Activated naive CD4-positive, alpha-beta T cell treated with anti-CD3 and anti-CD28 coated beads for 36 hours (primary cell): ENCODE measurements at regions not wholly inside any gene's neighbourhood (a gene's known extent, or its start where the extent isn't known, plus 50 kb on each side); places are given as distances from the start of the nearest gene placed in this dataset.

ENCODE experiments used
- CTCF ChIA-PET: fragments of 350-600 bp; sonication (Branson Sonifier 250); formaldehyde crosslinking; loops from one replicate; lab custom pipeline; 2021; ENCODE audit warnings: antibody characterized with exemption; lab: Charles Lee
- DNase-seq: peaks from one replicate; pipeline ENCODE4 v3.0.0-alpha.2; 2020
- H3K27ac Mint-ChIP-seq: one replicate; pipeline ENCODE4 v1.8.0; 2021; ENCODE audit warnings: mild to moderate bottlenecking, mixed read lengths
- H3K27me3 Mint-ChIP-seq: one replicate; pipeline ENCODE4 v1.8.0; 2021; ENCODE audit warnings: low read depth, mixed read lengths
- H3K36me3 Mint-ChIP-seq: one replicate; pipeline ENCODE4 v1.8.0; 2021; ENCODE audit warnings: low read depth, mixed read lengths
- H3K4me1 Mint-ChIP-seq: one replicate; pipeline ENCODE4 v1.8.0; 2021; ENCODE audit warnings: low read depth, mixed read lengths
- H3K4me3 Mint-ChIP-seq: one replicate; pipeline ENCODE4 v1.8.0; 2021; ENCODE audit warnings: mild to moderate bottlenecking, moderate library complexity, mixed read lengths
- H3K9me3 Mint-ChIP-seq: one replicate; pipeline ENCODE4 v1.8.0; 2021; ENCODE audit warnings: mixed read lengths
- intact Hi-C: fragments of 100-400 bp; cut with micrococcal nuclease; formaldehyde crosslinking; loops from one replicate; pipeline ENCODE4 v1.15.1; 2023

DNA sequence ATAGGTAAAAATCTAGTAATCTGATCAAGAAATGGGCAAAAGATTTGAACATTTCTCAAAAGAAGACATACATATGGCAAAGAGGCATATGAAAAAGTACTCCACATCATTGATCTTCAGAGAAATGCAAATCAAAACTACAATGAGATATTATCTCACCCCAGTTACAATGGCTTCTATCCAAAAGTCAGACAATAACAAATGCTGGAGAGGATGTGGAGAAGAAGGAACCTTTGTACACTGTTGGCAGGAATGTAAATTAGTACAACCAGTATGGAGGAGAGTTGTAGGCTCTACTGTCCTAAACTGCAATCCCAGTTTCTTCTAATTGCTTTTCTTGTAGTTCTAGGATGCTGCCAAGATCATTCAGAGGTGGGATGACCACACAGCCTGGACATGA lies 193.5 kb upstream of the RFX3 start:
- Mint-ChIP-seq H3K9me3 (no peaks in the 10 kb centered on the region), H3K27me3 (peaks cover 3% of the 10 kb centered on the region), H3K36me3 (no peaks in the 10 kb centered on the region), H3K27ac (no peak overlapping the region), H3K4me1 (no peaks in the 10 kb centered on the region), H3K4me3 (no peak overlapping the region)
- CTCF ChIA-PET = no interaction called here
- no peak for DNase-seq
- intact Hi-C loops = no loop called here

DNA sequence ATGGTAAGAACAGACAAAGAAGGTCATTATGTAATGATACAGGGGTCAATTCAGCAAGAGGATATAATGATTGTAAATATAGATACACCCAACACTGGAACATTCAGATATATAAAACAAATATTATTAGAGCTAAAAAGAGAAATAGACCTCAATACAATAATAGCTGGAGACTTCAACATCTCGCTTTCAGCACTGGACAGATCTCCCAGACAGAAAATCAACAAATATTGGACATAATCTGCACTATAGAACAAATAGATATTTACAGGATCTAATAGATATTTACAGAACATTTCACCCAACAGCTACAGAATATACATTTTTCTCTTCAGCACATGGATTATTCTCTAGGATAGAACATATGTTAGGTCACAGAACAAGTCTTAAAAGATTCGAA lies 190.6 kb upstream of the RFX3 start:
- Mint-ChIP-seq H3K4me1 (no peaks in the 10 kb centered on the region), H3K9me3 (no peaks in the 10 kb centered on the region), H3K36me3 (no peaks in the 10 kb centered on the region), H3K4me3 (no peak overlapping the region), H3K27me3 (peaks cover 3% of the 10 kb centered on the region), H3K27ac (no peak overlapping the region)
- intact Hi-C loops = no loop called here
- CTCF ChIA-PET = interaction anchor here (0.6 to 1.2 kb wide), 2 partner anchors 10 to 599 kb away, joined by 3 to 4 read pairs; no protein-coding TSS in a partner anchor
- no peak for DNase-seq

DNA sequence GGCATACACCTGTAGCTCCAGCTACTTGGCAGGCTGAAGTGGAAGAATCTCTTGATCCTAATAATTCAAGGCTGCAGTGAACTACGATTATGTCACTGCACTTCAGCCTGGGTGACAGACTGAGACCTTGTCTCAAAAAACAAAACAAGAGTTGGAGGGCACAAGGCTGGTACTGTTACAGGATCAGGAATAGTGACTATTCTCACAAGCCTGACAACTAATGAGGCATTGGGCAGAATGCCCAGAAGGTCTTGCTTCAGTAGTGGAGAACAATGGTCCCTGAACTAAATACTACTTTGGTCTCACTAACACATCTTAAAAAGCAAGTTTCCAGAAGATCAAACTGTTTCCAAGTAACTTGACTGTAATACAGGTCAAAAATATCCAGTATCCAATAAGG lies 182.9 kb upstream of the RFX3 start:
- H3K4me1 Mint-ChIP-seq = no peaks in the 10 kb centered on the region
- CTCF ChIA-PET = no interaction called here
- H3K27me3 Mint-ChIP-seq = no peaks in the 10 kb centered on the region
- intact Hi-C loops = no loop called here
- H3K27ac Mint-ChIP-seq = no peak overlapping the region
- H3K4me3 Mint-ChIP-seq = no peak overlapping the region
- H3K9me3 Mint-ChIP-seq = no peaks in the 10 kb centered on the region
- DNase-seq = no peak
- peaks cover 1% of the 10 kb centered on the region for H3K36me3 Mint-ChIP-seq

DNA sequence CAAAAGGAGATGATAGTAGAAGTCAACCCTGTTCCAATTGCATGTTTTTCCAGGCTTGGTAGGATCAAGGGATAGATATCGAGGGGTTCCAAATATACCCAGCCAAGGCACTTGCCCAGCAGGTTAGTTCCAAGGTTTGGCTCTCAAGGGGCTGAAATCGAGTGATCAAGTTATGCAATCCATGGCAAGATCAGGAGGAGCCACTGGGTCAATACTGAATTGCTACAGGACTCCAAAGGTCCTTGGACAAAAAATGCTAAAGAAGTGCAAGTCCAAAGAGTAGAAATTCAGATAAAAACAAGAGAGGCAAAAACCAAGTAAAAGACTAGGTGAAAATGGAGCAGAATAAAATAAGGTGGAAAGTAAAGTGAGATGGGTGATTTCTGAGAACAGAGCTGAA lies 179.1 kb upstream of the RFX3 start:
- H3K9me3 Mint-ChIP-seq = no peaks in the 10 kb centered on the region
- peaks cover 1% of the 10 kb centered on the region for H3K36me3 Mint-ChIP-seq
- H3K4me3 Mint-ChIP-seq = no peak overlapping the region
- peaks cover 16% of the 10 kb centered on the region for H3K27me3 Mint-ChIP-seq
- intact Hi-C loops = no loop called here
- no peak for DNase-seq
- H3K4me1 Mint-ChIP-seq = no peaks in the 10 kb centered on the region
- CTCF ChIA-PET = no interaction called here
- H3K27ac Mint-ChIP-seq = no peak overlapping the region

DNA sequence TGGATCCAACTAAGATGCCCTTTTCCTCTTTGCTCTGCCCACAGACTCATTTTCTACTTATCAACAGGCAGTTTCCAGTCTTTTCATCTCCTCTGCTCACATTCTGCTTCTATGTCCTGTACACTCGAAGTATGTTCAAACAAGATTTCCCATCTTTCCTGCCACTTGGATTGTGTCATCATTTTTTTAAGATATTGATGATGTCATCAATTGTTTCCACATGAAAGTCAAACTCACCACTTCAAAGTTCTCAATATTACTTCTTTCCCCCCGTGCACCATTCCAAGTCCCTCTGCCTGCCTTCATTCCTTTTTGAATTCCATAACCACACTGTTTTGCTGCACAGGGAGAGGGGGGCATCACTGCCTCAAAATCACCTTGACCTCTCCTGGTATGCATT lies 175.0 kb upstream of the RFX3 start:
- no peak overlapping the region for H3K27ac Mint-ChIP-seq
- DNase-seq = no peak
- CTCF ChIA-PET = no interaction called here
- peaks cover 1% of the 10 kb centered on the region for H3K36me3 Mint-ChIP-seq
- intact Hi-C loops = no loop called here
- peaks cover 26% of the 10 kb centered on the region for H3K27me3 Mint-ChIP-seq
- H3K9me3 Mint-ChIP-seq = no peaks in the 10 kb centered on the region
- H3K4me1 Mint-ChIP-seq = no peaks in the 10 kb centered on the region
- no peak overlapping the region for H3K4me3 Mint-ChIP-seq

DNA sequence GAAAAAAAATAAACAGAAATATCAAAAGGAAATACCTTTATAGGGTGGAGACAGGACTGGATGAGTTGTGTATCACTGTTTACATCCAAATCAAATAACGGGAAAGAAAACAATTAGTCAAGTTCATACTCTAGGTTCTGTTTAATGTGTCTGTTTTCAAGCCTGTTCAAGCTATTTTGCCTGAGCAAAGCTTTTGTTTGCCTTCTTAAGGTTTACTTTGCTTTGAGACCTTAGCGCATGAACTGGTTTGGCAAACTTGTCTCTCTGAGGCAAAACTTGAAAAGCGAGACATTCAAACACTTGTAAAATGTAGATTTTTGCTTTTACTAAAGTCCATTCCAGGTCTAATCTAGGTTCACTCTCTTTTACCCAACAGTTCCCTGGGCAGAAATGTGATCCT lies 174.1 kb upstream of the RFX3 start:
- H3K9me3 Mint-ChIP-seq = no peaks in the 10 kb centered on the region
- intact Hi-C loops = no loop called here
- peaks cover 1% of the 10 kb centered on the region for H3K36me3 Mint-ChIP-seq
- no peak overlapping the region for H3K4me3 Mint-ChIP-seq
- CTCF ChIA-PET = no interaction called here
- DNase-seq = no peak
- peaks cover 26% of the 10 kb centered on the region for H3K27me3 Mint-ChIP-seq
- H3K27ac Mint-ChIP-seq = no peak overlapping the region
- no peaks in the 10 kb centered on the region for H3K4me1 Mint-ChIP-seq

DNA sequence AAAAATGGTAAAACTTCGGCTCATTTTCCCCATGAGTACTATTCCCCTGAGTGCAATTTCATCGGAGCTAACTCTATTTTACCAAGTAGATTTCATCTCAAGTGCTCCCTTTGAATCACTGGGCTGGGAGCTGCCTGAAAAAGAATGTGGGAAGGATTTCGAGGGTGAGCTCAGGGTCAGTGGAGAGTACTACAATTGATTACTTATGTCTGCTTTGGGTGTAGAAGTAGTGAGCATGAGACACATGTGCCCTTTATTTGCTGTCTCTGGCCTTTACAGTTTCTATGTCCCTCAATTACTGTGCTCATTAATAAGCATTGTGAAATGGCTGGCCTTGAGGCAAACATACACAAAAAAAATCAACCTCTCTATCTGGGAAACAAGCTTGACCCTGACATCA lies 172.7 kb upstream of the RFX3 start:
- CTCF ChIA-PET = interaction anchor here (1.0 kb wide), 1 partner anchor 231 kb away, joined by 3 read pairs; no protein-coding TSS in a partner anchor
- Mint-ChIP-seq H3K9me3 (no peaks in the 10 kb centered on the region), H3K4me1 (no peaks in the 10 kb centered on the region), H3K36me3 (no peaks in the 10 kb centered on the region), H3K4me3 (no peak overlapping the region), H3K27me3 (peaks cover 26% of the 10 kb centered on the region), H3K27ac (no peak overlapping the region)
- intact Hi-C loops = no loop called here
- no peak for DNase-seq

DNA sequence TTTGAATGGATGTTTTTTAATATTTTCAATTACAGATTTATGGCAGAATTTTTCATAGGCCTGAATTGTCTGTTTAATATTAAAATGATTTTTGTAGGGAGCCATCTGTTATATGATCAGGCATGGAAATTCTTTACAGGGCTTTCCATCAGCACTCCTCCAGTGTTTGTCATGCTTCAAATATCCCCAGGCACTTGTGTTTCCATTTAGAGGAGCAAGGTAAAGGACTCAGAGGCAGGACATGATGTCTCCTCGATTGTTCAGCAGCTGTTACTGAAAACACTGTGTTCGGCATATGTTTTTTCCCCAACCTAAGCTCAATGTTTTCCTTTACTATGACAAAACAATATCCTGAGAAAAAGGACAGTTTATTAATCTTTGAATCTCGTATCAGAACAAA lies 172.3 kb upstream of the RFX3 start:
- peaks cover 26% of the 10 kb centered on the region for H3K27me3 Mint-ChIP-seq
- no peak for DNase-seq
- no peaks in the 10 kb centered on the region for H3K9me3 Mint-ChIP-seq
- H3K4me3 Mint-ChIP-seq = no peak overlapping the region
- no peaks in the 10 kb centered on the region for H3K36me3 Mint-ChIP-seq
- CTCF ChIA-PET = interaction anchor here (1.0 kb wide), 1 partner anchor 230 kb away, joined by 3 read pairs; no protein-coding TSS in a partner anchor
- intact Hi-C loops = no loop called here
- H3K27ac Mint-ChIP-seq = no peak overlapping the region
- no peaks in the 10 kb centered on the region for H3K4me1 Mint-ChIP-seq

DNA sequence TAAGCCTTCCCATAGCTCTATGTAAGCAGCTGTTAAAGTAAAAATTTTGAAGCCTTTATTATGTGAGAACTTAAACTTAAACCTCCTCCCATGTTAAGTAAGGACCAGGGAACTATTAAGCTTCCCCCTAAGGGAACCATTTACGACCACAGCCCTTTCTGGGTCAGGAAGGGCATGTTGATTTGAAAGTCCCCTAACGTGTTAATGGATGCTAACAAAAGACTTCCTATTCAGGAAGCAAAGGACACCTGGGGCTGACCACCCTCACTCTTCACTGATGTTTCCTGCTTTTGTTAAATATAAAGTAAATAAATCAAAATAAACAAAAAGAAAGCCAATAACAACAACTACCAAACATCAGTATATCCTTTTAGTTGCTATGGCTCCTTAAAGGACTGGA lies 170.6 kb upstream of the RFX3 start:
- intact Hi-C loops = no loop called here
- Mint-ChIP-seq H3K27me3 (peaks cover 21% of the 10 kb centered on the region), H3K4me1 (no peaks in the 10 kb centered on the region), H3K9me3 (no peaks in the 10 kb centered on the region), H3K36me3 (no peaks in the 10 kb centered on the region), H3K4me3 (no peak overlapping the region), H3K27ac (no peak overlapping the region)
- CTCF ChIA-PET = interaction anchor here (1.1 kb wide), 1 partner anchor 11 kb away, joined by 3 read pairs; no protein-coding TSS in a partner anchor
- DNase-seq = no peak

DNA sequence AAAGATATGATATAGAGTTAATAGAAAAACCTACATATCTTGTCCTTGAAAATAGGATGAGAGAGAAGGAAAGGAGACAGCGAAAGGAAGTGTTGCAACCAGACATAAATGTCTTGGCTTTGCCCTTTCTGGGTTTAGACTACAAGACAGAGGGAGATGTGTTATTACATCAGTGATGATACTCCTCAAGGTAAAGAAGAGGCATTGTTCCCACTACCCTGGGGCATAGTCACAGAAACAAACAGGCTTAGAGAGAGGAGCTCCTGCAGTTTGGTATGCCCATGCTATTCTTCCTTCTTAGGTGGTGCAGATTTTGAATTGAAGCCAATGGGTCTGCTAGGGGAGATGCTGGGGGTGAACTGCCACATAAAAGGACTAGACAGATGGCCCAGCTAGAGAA lies 166.8 kb upstream of the RFX3 start:
- peaks cover 7% of the 10 kb centered on the region for H3K27me3 Mint-ChIP-seq
- no peaks in the 10 kb centered on the region for H3K36me3 Mint-ChIP-seq
- H3K4me3 Mint-ChIP-seq = no peak overlapping the region
- H3K27ac Mint-ChIP-seq = no peak overlapping the region
- no peaks in the 10 kb centered on the region for H3K4me1 Mint-ChIP-seq
- DNase-seq = no peak
- intact Hi-C loops = no loop called here
- CTCF ChIA-PET = no interaction called here
- H3K9me3 Mint-ChIP-seq = no peaks in the 10 kb centered on the region

DNA sequence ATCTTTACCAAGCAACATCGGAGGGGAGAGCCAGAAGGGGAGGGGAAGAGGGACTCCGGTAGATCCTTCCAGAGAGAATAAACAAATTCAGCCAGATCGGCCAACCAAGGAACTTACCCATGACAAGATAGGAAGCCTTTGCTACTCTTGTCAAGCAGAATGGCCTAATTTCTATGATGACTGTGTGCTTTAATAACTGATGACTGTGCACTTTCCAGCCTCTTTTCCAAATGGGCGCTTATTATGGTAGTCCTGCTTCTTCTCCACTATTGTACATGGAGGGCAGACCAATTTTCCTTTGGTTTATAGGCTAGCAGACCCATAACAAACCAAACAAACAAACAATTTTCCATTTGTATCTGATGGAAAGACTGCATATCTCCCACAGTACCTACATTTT lies 163.8 kb upstream of the RFX3 start:
- no peaks in the 10 kb centered on the region for H3K9me3 Mint-ChIP-seq
- no peaks in the 10 kb centered on the region for H3K36me3 Mint-ChIP-seq
- peaks cover 3% of the 10 kb centered on the region for H3K27me3 Mint-ChIP-seq
- no peak overlapping the region for H3K4me3 Mint-ChIP-seq
- H3K4me1 Mint-ChIP-seq = no peaks in the 10 kb centered on the region
- CTCF ChIA-PET = no interaction called here
- intact Hi-C loops = no loop called here
- H3K27ac Mint-ChIP-seq = no peak overlapping the region
- DNase-seq = no peak

DNA sequence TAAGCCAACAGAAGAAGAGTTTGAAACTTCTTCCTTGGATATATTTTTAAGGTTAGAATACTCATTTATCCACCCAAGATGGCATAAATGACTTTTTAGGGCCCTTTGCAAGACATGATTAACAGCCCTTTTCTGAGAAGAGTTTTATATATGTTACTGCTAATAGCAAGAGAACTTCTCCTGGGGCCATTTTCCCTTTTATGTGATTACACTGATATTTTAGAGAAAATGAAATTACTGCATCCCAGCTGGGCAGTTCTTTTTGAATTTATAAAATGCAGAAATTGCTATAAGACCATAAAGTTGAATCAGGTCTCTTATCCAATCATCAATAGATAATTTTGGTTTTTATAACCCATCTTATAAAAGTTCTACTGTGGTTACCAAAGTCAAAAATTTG lies 161.3 kb upstream of the RFX3 start:
- intact Hi-C loops = no loop called here
- no peak for DNase-seq
- no peak overlapping the region for H3K27ac Mint-ChIP-seq
- CTCF ChIA-PET = no interaction called here
- H3K4me1 Mint-ChIP-seq = no peaks in the 10 kb centered on the region
- no peak overlapping the region for H3K4me3 Mint-ChIP-seq
- H3K9me3 Mint-ChIP-seq = no peaks in the 10 kb centered on the region
- no peaks in the 10 kb centered on the region for H3K27me3 Mint-ChIP-seq
- no peaks in the 10 kb centered on the region for H3K36me3 Mint-ChIP-seq

DNA sequence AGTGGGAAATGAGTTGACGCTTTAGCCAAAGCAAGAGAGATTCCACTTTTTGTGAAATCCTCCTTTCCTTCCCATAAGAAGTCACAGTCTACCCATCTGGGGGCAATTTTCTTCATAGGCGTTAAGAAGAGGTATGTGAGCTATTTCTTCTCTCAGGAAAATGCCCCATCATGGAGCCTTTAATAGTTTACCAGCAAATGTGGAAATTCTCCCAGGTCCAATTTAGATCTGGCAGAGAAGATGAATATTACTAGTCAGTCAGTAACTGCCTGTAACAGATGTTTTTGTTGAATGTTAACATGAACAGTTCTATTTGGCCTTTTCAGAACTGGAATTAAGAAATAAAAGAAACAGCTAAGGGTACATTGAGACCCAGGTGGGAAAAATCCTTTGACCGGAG lies 156.4 kb upstream of the RFX3 start:
- DNase-seq = no peak
- intact Hi-C loops = no loop called here
- CTCF ChIA-PET = no interaction called here
- Mint-ChIP-seq H3K4me3 (no peak overlapping the region), H3K9me3 (no peaks in the 10 kb centered on the region), H3K27me3 (no peaks in the 10 kb centered on the region), H3K27ac (no peak overlapping the region), H3K36me3 (no peaks in the 10 kb centered on the region), H3K4me1 (no peaks in the 10 kb centered on the region)

DNA sequence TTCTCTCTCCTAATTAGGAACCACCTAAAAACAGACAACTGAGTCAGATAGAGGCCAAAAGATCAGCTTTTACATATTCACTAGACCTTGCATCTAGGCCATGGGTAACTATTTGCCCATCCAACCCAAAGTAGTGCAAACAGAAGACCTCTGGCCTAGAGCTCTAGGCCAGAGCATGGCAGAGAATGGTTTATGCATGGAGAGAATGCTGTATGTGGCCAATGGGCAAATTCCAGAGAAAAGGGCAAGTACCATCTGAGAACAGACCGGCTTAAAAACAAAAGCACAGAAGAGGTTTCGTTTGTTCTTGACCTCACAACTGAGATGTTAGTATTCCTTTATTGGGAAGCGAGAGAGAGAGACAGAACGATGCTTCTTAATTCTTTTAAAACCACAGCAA lies 151.7 kb upstream of the RFX3 start:
- DNase-seq = no peak
- CTCF ChIA-PET = no interaction called here
- Mint-ChIP-seq H3K36me3 (no peaks in the 10 kb centered on the region), H3K27ac (no peak overlapping the region), H3K27me3 (no peaks in the 10 kb centered on the region), H3K4me3 (no peak overlapping the region), H3K4me1 (no peaks in the 10 kb centered on the region), H3K9me3 (no peaks in the 10 kb centered on the region)
- intact Hi-C loops = no loop called here
